DND-41 (cell line): ENCODE measurements at regions not wholly inside any gene's neighbourhood (a gene's known extent, or its start where the extent isn't known, plus 50 kb on each side); places are given as distances from the start of the nearest gene placed in this dataset.

Experiments
- ATAC-seq: fragments of 200-7000 bp; cut with Tn5 transposase; 3 replicates; pipeline ENCODE4 v1.9.1; 2021; ENCODE audit warnings: low read depth; ENCODE audit not compliant: insufficient read depth
- DNase-seq: peaks from one replicate; pipeline ENCODE4 v3.0.0-alpha.2; 2020
- H2AFZ ChIP-seq: 2 replicates; pipeline ENCODE4 v1.6.0; 2012; ENCODE audit warnings: low read depth, low read length
- H3K27ac ChIP-seq: 2 replicates; pipeline ENCODE4 v1.5.1; 2012; ENCODE audit warnings: low read length, inconsistent platforms
- H3K27me3 ChIP-seq: fragments of 200-600 bp; sonication (generic); 2 replicates; pipeline ENCODE4 v1.6.0; 2012; ENCODE audit warnings: low read length, mild to moderate bottlenecking, inconsistent platforms; ENCODE audit not compliant: insufficient read depth, poor library complexity
- H3K36me3 ChIP-seq: 2 replicates; pipeline ENCODE4 v1.5.1; 2012; ENCODE audit warnings: low read length, inconsistent platforms; ENCODE audit not compliant: insufficient read depth
- H3K4me1 ChIP-seq: 2 replicates; pipeline ENCODE4 v1.5.1; 2012; ENCODE audit warnings: mild to moderate bottlenecking, low read length; ENCODE audit not compliant: insufficient read depth
- H3K4me2 ChIP-seq: 2 replicates; pipeline ENCODE4 v1.6.0; 2012; ENCODE audit warnings: mild to moderate bottlenecking, moderate library complexity, low read length, inconsistent platforms; ENCODE audit not compliant: insufficient read depth
- H3K4me3 ChIP-seq, 2 experiments: fragments of 200-600 bp in 1 of 2; shearing (Covaris generic) in 1 of 2; 2 replicates each; pipeline ENCODE4 v1.5.1; 2012 to 2016; ENCODE audit warnings: inconsistent platforms in 2 of 2, low read length in 2 of 2, mild to moderate bottlenecking in 2 of 2, low read depth in 1 of 2, moderate library complexity in 1 of 2
- H3K79me2 ChIP-seq: 2 replicates; pipeline ENCODE4 v1.6.0; 2012; ENCODE audit warnings: low read length, inconsistent platforms; ENCODE audit not compliant: insufficient read depth
- H3K9ac ChIP-seq: 2 replicates; pipeline ENCODE4 v1.6.0; 2012; ENCODE audit warnings: low read depth, mild to moderate bottlenecking, inconsistent platforms, low read length, moderate library complexity
- H3K9me3 ChIP-seq: 2 replicates; pipeline ENCODE4 v1.5.1; 2012; ENCODE audit warnings: low read length, moderate library complexity, mild to moderate bottlenecking, inconsistent platforms; ENCODE audit not compliant: insufficient read depth, severe bottlenecking
- H4K20me1 ChIP-seq: 2 replicates; pipeline ENCODE4 v1.6.0; 2012; ENCODE audit warnings: low read length; ENCODE audit not compliant: insufficient read depth
- CTCF ChIP-seq: IDR thresholded peaks from 2 replicates; pipeline ENCODE4 v1.5.1; 2012; ENCODE audit warnings: borderline replicate concordance, low read length, moderate library complexity, mild to moderate bottlenecking; ENCODE audit not compliant: poor library complexity, severe bottlenecking; ENCODE audit errors: extremely low read depth
- EZH2 ChIP-seq: IDR thresholded peaks from 3 replicates; pipeline ENCODE4 v1.6.1; 2012; ENCODE audit warnings: borderline replicate concordance, low read depth, mild to moderate bottlenecking, moderate library complexity, low read length, inconsistent platforms; ENCODE audit not compliant: severe bottlenecking

DNA sequence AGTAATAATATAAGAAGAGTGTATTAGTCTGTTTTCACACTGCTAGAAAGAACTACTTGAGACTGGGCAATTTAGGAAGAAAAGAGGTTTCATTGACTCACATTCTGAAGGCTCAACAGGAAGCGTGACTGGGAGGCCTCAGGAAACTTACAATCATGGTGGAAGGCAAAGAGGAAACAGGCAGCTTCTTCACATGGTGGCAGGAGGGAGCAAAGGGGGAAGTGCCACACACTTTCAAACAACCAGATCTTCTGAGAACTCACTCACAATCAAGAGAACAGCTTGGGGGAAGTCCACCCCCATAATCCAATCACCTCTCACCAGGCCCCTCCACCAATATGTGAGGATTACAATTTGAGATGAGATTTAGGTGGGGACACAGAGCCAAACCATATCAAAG, 212.5 kb upstream of the HDAC9 start:
- H2AFZ ChIP-seq = no peak overlapping the region

DNA sequence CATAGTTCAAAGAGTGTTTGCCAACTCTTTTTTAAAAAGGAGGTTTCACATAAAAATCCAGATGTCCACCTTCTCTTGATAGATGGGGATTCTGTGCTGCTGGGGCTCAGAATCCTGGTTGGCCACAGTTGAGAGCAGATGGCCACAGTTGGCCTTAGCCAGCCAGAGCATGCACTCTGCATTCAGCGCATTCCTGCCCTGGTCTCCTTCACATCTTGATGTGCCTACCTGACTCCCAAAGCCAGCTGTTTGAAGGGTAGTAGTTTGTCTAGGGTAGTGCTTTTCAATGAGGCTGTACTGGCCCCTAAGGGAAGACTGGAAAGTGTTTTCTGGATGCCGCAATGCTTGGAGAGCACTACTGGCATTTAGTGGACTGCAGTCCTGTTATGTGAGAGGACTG, 208.1 kb upstream of the HDAC9 start:
- H3K9me3 ChIP-seq = no peaks in the 10 kb centered on the region
- no peaks in the 10 kb centered on the region for H3K36me3 ChIP-seq
- no peak for DNase-seq
- H3K4me2 ChIP-seq = no peak overlapping the region
- H2AFZ ChIP-seq = no peak overlapping the region
- H3K9ac ChIP-seq = no peak overlapping the region
- peaks cover 7% of the 10 kb centered on the region; the same call in 1 of the 2 replicates for H3K4me1 ChIP-seq
- no peak for TF ChIP-seq EZH2
- TF ChIP-seq CTCF = no peak
- H3K27me3 ChIP-seq = no peaks in the 10 kb centered on the region
- H3K79me2 ChIP-seq = no peaks in the 10 kb centered on the region
- no peak overlapping the region for H3K27ac ChIP-seq
- H3K4me3 ChIP-seq = no peak overlapping the region
- H4K20me1 ChIP-seq = no peaks in the 10 kb centered on the region
- no peak for ATAC-seq

More for the DNA sequence above, 212.5 kb upstream of the HDAC9 start:
- H3K27me3 ChIP-seq = no peaks in the 10 kb centered on the region
- no peaks in the 10 kb centered on the region for H4K20me1 ChIP-seq
- H3K79me2 ChIP-seq = no peaks in the 10 kb centered on the region
- ATAC-seq = no peak
- H3K9ac ChIP-seq = no peak overlapping the region
- no peak overlapping the region for H3K4me3 ChIP-seq
- no peaks in the 10 kb centered on the region for H3K4me1 ChIP-seq
- no peak for DNase-seq
- H3K27ac ChIP-seq = no peak overlapping the region
- no peak for TF ChIP-seq CTCF
- no peak for TF ChIP-seq EZH2
- no peaks in the 10 kb centered on the region for H3K9me3 ChIP-seq
- no peak overlapping the region for H3K4me2 ChIP-seq
- no peaks in the 10 kb centered on the region for H3K36me3 ChIP-seq

- no peak overlapping the region for H3K4me3 ChIP-seq
- H3K4me2 ChIP-seq = no peak overlapping the region
- no peaks in the 10 kb centered on the region for H3K79me2 ChIP-seq
- peaks cover 7% of the 10 kb centered on the region; the same call in 1 of the 2 replicates for H3K4me1 ChIP-seq
- DNase-seq (no peak), ATAC-seq (no peak)
- no peak overlapping the region for H3K9ac ChIP-seq
- H3K36me3 ChIP-seq = no peaks in the 10 kb centered on the region
- TF ChIP-seq CTCF (no peak), EZH2 (no peak)
- H4K20me1 ChIP-seq = no peaks in the 10 kb centered on the region
- H3K27ac ChIP-seq = no peak overlapping the region
- no peaks in the 10 kb centered on the region for H3K9me3 ChIP-seq
- H3K27me3 ChIP-seq = no peaks in the 10 kb centered on the region
- no peak overlapping the region for H2AFZ ChIP-seq
Observed at GRCh38 chr7:18288322-18289037, 207.1 kb upstream of the HDAC9 start.
